ENCODE measurements at regions not wholly inside any gene's neighbourhood (a gene's known extent, or its start where the extent isn't known, plus 50 kb on each side); places are given as distances from the start of the nearest gene placed in this dataset.

GRCh38 chr9:135255841-135256580 is 168.5 kb downstream of the OLFM1 start:
- no peak for DNase-seq

DNA sequence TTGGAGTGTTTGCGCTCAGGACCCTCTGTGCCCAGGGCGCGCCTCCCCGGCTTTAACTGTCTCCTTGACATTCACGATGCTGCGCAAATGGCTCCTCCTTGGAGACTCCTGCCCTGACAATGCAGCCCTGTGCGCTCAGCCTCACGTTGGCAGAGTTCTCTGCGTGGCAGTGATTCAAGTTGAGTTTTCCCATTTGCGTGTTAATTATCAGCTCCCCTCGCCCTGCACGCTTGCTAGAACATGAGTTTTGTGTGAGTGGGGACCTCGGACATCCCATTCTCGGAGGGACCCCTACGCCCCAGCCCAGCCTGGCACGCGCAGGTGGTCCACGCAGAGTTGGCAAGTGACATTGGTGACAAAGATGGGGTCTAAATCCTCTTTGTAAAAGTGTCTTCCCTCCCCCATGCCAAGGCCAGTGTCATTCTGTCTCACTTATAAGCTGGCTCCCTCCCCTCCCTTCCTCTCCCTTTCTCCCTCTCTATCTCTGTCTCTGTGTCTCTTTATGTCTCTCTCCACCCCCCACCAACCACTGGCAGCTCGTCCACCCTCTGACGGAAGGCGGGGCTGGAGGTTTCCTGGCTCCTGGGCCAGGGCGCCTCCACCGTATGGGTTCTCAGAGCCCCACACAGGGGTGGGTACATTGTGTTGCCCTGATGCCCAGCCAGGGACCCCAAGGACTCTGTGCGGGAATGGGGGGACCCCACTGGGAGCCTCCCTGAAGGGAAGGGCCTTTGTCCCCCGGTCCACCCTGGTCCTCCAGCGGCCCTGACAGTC is 169.3 kb downstream of the OLFM1 start:
- no peak for DNase-seq

DNA sequence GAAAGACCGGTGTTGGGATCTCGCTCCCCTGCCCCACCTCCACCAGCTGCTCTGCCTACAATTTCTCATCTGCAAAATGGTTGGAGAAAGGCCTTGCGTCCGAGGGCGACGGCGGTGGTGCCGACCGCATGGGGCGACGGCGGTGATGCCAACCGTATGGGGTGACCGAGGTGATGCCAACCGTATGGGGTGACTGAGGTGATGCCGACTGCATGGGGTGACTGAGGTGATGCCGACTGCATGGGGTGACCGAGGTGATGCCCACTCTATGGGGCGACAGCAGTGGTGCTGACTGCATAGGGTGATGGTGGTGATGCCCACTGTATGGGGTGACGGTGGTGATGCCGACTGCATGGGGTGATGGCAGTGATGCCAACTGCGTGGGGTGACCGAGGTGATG is 171.0 kb downstream of the OLFM1 start:
- no peak for DNase-seq

- DNase-seq, result no peak
These were observed 171.8 kb downstream of the OLFM1 start for GRCh38 chr9:135259273-135259672.

DNA sequence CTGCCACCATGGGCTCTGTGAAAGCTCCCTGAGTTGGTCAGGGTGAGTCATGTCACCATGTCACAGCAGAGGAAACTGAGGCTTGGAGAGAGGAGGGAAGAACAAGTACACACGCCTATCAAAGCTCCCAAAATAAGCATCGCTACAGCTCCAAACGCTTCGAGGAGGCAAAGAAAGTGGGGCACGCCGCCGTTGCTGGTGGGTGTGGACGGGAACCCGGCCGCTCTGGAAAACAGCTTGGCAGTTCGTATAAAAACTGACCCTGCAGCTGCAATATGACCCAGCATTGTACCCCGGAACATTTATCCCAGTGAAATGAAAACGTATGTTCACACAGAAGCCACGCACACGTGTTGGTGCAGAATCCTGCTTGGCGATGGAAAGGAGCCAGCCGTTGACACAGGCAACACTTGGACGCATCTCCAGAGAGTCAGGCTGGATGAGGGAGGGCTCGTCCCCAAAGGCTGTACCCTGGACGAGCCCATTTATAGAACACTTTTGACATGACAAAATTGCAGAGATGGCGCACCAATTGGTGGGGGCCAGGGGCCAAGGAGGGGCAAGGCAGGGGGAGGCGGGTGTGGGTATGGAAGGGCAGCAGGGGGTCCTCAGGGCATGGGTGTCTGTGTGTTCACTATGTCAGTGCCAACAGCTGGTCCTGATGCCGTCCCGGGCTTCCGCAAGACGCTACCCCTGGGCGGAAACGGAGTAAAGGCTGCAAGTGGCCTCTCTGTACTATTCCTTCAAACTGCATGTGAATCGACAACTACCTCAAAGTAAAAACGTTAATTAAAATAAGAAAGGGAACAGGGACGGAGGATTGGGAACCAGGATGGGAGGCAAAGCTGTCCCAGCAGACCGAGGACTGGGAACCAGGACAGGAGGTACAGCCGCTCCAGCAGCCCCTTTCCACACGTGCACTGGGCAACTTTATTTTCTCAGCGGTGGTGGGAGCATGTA is 173.0 kb downstream of the OLFM1 start:
- no peak for DNase-seq

DNA sequence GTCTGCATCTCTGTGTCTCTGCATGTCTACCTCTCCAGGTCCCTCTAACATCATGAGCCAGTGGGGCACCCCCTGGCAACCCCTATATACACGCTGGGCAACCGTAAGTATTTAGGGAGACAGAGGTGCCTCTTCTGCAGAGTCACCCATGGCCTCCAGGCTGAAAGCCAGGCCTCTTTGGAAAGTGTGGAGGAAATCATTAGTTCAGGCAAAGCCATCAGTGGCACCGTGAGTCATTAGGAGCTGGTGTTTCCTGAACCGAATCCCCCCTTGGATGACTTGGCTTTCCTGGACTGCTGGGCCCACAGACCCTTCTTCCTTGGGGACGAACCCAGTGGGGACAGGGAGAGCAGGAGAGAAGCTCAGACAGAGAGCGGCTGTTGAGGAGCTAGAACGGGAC is 174.8 kb downstream of the OLFM1 start:
- no peak for DNase-seq

GRCh38 chr9:135263511-135263910 is 176.0 kb downstream of the OLFM1 start:
- no peak for DNase-seq

- DNase-seq, result no peak
These were observed 178.5 kb downstream of the OLFM1 start for GRCh38 chr9:135265931-135266330.

DNA sequence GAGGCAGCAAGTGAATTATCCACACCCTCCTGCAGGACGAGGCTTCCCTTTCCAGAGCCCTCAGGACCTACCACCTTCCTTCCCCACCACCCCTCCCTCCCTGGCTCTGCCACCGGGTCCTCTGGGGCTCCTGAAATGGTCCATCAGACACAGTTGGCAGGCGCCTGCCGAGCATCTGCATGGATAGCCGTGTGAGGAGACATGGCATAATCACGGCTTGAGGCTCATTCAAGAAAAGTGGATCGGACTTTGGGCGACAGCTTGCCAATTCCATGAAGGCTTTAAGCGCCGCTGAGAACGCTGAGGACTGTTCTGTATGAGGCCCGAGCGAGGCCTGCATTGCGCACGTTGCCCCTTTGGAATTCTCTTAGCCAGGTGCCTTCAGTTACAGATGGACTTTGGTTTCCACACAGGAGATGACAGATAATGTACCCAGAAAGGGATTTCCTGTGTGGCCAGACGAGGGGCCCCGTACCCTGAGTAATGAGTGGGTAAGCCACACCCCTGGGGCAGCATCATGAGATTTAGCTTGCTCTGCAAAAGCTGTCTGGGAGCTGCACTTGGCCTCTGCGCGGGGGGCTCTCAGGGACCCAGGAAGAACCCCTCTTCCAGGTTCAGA is 179.8 kb downstream of the OLFM1 start:
- no peak for DNase-seq

- DNase-seq, result no peak
These were observed 180.6 kb downstream of the OLFM1 start for GRCh38 chr9:135268031-135268430.

DNA sequence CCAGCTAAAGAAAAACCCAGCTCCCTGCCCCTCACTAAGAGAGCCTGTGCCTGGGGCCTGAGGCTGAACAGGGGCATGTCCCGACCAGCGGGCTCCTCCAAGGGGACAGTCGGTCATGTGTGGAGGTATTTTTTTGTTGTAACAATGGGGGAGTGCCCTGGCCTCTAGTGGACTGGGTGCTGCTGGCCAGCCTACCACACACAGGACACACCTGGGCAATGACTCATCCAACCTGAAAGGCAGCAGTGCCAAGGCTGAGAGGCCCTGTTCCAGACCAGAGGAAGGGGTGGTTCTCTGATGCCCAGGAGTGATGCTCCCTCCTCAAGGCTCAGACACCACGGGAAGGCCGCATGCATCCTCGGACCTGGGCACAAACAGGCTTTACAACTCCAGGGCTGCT is 181.5 kb downstream of the OLFM1 start:
- no peak for DNase-seq

- DNase-seq, result no peak
These were observed 182.7 kb downstream of the OLFM1 start for GRCh38 chr9:135269912-135270830.

- no peak for DNase-seq
These were observed 184.0 kb downstream of the OLFM1 start for GRCh38 chr9:135271425-135271824.

GRCh38 chr9:135272608-135273007 is 185.1 kb downstream of the OLFM1 start:
- DNase-seq, result no peak

DNA sequence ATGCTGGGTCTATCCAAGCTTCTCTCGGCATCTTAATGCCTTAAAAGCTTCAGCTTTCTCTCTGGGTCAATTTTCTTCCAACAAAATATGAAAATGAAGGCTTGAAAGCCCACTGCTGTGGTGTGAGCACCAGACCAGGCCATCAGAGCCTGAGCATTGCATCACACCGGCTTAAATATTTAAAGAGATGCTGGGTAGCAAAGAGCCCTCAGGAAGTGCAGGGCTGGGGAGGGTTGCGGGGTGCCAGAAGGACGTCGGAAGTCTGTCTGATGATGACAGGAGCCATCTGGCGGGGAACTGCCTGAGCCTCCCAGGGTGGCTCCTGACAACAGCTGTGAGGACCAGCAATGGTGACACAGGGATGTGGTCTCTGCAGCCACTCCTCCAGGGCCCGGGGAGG is 185.5 kb downstream of the OLFM1 start:
- no peak for DNase-seq

DNA sequence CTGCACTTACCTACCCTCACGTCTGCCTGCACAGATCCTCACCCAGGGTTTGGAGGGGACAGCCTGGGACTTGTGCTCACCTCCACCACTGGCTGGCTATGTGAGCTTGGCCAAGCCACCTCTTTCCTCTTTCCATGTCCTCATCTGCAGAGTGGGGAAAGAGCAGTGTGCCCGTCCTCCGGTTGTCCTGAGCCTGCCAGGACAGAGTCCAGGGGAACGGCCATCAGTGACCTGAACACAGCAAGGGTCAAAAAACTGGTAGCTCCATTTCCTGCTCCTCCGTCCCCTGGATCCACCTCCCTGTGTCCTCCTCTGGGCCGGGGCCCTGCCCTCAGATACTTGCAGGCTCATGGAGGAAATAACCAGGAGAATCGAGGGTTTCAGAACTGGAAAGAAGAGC is 187.7 kb downstream of the OLFM1 start:
- no peak for DNase-seq

DNA sequence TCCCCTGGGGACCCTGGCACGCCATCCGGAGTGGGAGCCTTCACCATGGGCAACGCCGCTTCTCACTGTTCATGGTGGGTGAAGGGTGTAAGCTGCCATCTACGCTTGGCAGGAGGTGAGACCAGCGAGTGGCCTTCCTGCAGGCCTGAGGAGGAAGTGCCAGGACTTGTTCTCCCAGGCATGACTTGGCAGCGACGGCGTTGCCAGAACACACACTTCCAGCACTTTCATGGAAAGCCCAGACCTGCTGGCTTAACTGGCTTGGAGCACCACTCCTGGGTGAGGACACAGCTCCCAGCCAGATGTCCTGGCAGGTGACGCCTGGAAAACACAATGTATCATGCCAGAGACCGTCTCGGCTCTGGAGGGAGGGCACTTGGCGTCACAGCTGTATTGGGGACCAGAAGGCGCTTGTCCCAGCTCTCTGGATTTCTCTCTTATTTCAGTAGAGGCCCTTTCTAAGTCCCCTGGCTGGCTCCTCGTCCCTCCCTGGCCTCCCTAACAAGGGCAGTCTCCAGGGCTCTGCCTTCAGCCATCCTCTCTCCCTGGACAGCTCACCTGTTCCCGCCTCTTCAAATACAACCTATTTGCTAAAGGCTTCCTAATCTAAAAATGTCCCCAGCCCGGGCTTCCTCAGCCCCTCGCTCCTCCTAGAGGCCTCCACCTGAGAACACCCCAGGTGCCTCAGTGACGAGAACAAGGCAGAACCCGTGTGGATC is 188.3 kb downstream of the OLFM1 start:
- DNase-seq, result no peak

DNA sequence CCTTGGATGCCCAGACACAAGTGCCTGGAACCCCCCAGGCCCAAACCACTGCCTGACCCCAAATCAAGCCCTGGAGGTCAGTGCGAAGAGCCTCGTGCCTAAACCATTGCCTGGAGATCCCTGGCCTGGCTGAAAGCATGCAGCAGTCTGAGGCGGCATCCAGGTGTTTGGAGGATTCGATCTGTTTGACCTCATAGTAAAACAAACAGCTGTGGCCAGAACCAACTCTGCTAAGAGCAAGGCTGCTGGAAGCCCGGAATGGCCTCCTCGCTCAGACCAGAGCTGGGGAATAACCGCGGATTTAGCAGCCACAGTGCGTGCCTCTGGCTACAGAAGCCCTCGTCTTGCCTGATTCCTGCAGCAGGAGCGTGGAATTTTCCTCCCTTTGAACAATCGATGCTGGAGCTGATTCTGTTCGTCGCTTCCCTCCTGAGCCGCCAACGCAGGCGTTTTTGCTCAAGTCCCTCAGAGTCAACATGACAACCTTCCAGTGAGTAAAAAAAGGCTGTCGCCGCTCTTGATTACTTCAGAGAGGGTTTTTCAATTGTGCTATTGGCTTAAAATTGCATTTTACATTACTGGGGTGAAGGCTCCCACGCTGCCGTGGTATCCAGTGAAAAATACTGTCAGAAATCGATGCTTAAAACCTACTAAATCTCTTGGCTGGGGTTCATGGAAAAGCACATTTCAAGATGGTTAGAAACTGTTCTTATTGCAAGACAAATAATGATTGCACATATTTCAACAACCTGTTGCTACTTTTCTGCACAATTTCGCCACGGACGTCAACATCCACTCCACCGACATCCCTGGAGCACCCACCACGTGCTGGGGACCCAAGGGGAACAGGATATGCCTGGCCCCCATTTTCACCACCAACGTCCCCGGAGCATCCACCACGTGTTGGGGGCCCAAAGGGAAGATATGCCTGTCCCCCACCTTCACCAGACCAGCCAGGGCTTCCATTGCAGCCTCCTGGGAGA is 190.0 kb downstream of the OLFM1 start:
- DNase-seq, result no peak

DNA sequence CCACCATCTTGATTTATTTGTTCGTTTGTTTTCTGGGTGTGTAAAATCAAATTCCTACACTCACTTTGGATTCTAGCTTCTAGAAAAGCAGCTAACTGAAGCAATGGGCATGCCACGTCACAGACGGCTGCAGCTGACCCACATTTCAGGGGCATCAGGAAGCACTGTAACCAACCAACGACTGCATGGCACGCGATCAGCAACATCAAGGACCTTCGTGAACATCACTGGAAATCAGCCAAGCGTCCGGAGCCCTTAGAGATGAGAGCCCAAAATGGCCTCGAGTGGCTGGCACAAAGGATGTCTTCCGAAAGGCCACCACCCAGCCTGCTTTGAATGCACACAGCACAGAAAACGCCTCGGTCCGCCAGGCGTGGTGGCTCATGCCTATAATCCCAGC is 191.1 kb downstream of the OLFM1 start:
- no peak for DNase-seq

- no peak for DNase-seq
These were observed 191.9 kb downstream of the OLFM1 start for GRCh38 chr9:135279385-135279784.

Measured in activated CD4-positive, alpha-beta T cell treated with anti-CD3 and anti-CD28 coated beads, Interleukin-2, Interleukin-6, amounts not matched to agents 100 ng/mL and 50 ng/mL, durations not matched to agents 16 hours and 8 hours (primary cell).